GM18499 (cell line): ENCODE measurements at regions not wholly inside any gene's neighbourhood (a gene's known extent, or its start where the extent isn't known, plus 50 kb on each side); places are given as distances from the start of the nearest gene placed in this dataset.

Experiments
- ATAC-seq: cut with Tn5 transposase; IDR thresholded peaks from one replicate; pipeline ENCODE4 v1.9.1; 2021; ENCODE audit warnings: moderate number of reproducible peaks; ENCODE audit not compliant: insufficient read depth, unreplicated experiment

GRCh38 chr2:198731842-198732399 is 725.8 kb downstream of the SATB2 start:
- no peak for ATAC-seq

- no peak for ATAC-seq
These were observed 737.5 kb downstream of the SATB2 start for GRCh38 chr2:198720266-198720665.

GRCh38 chr2:198717451-198717850 is 740.3 kb downstream of the SATB2 start:
- ATAC-seq = no peak

GRCh38 chr2:198715302-198715835 is 742.4 kb downstream of the SATB2 start:
- no peak for ATAC-seq

GRCh38 chr2:198712485-198712884 is 745.3 kb downstream of the SATB2 start:
- no peak for ATAC-seq

- no peak for ATAC-seq
These were observed 746.3 kb downstream of the SATB2 start for GRCh38 chr2:198711484-198711883.

GRCh38 chr2:198710562-198710961 is 747.2 kb downstream of the SATB2 start:
- no peak for ATAC-seq

GRCh38 chr2:198706476-198707082 is 751.2 kb downstream of the SATB2 start:
- no peak for ATAC-seq

- no peak for ATAC-seq
These were observed 754.5 kb downstream of the SATB2 start for GRCh38 chr2:198703281-198703680.

GRCh38 chr2:198702796-198703195 is 754.9 kb downstream of the SATB2 start:
- ATAC-seq = no peak

GRCh38 chr2:198701481-198701880 is 756.3 kb downstream of the SATB2 start:
- no peak for ATAC-seq

GRCh38 chr2:198700319-198700718 is 757.4 kb downstream of the SATB2 start:
- no peak for ATAC-seq

GRCh38 chr2:198698230-198698629 is 759.5 kb downstream of the SATB2 start:
- no peak for ATAC-seq

- no peak for ATAC-seq
These were observed 759.9 kb downstream of the SATB2 start for GRCh38 chr2:198697794-198698193.

GRCh38 chr2:198697218-198697617 is 760.5 kb downstream of the SATB2 start:
- no peak for ATAC-seq

- ATAC-seq = no peak
These were observed 761.9 kb downstream of the SATB2 start for GRCh38 chr2:198695879-198696278.

- no peak for ATAC-seq
These were observed 764.7 kb downstream of the SATB2 start for GRCh38 chr2:198692907-198693510.

- ATAC-seq = no peak
These were observed 766.5 kb downstream of the SATB2 start for GRCh38 chr2:198691236-198691635.

GRCh38 chr2:198664321-198664720 is 793.4 kb downstream of the SATB2 start:
- no peak for ATAC-seq

GRCh38 chr2:198662905-198663304 is 794.8 kb downstream of the SATB2 start:
- no peak for ATAC-seq

GRCh38 chr2:198660501-198660900 is 797.2 kb downstream of the SATB2 start:
- no peak for ATAC-seq
